Vagina (tissue), 2 donors: ENCODE measurements at regions not wholly inside any gene's neighbourhood (a gene's known extent, or its start where the extent isn't known, plus 50 kb on each side); places are given as distances from the start of the nearest gene placed in this dataset.

ENCODE experiments used
- CTCF ChIP-seq, 3 experiments: fragments of 450-650 bp in 2 of 3; fragments of 200-600 bp in 1 of 3; sonication (generic) in 1 of 3; IDR thresholded peaks; one replicate each; pipeline ENCODE4 v1.5.1; 2017 to 2019; ENCODE audit warnings: antibody characterized with exemption in 3 of 3, mild to moderate bottlenecking in 2 of 3, moderate library complexity in 2 of 3
- POLR2A ChIP-seq, 2 donors: fragments of 450-650 bp; IDR thresholded peaks; one replicate each; pipeline ENCODE4 v1.6.1; 2017; ENCODE audit warnings: antibody characterized with exemption in 2 of 2, mild to moderate bottlenecking in 2 of 2, moderate library complexity in 2 of 2

DNA sequence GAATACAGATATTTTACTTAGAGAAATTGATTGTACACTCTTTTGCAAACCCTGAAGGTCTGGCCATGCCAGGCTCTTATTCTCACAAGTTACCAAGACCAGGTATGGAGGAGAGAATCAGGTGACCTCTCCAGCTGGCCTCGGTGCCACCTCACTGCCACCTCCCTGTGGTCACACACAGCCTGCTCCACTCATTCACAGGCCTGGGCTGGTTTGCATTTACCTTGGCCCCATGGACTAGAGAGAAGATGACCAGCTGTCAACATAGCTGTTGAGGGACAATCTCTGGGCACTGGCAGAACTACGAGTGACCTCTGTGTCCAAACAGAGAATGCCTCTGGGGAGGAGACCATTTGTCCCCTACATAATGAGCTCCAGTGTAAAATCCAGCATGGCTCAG is 291.2 kb upstream of the RUNX1 start:
- no peak for TF ChIP-seq CTCF (IDR thresholded peaks at IDR 0.05)
- no peak for TF ChIP-seq POLR2A (IDR thresholded peaks at IDR 0.05)
